D721Med (cell line): ENCODE measurements at regions not wholly inside any gene's neighbourhood (a gene's known extent, or its start where the extent isn't known, plus 50 kb on each side); places are given as distances from the start of the nearest gene placed in this dataset.

Source experiments
- DNase-seq: peaks from one replicate; pipeline ENCODE4 v3.0.0; 2011; ENCODE audit warnings: low spot score; ENCODE audit not compliant: insufficient read length
- FAIRE-seq: peaks from 2 replicates; lab custom pipeline; 2011; peaks lifted over from hg19 to GRCh38; lab: Jason Lieb, UNC
- CTCF ChIP-seq: IDR thresholded peaks from 2 replicates; pipeline ENCODE4 v1.5.1; 2012; ENCODE audit warnings: mild to moderate bottlenecking, control low read depth; ENCODE audit not compliant: insufficient read depth; ENCODE audit errors: missing control alignments

GRCh38 chr6:101224751-101225150 is 168.8 kb upstream of the GRIK2 start:
- DNase-seq (no peak), FAIRE-seq (no peak)
- TF ChIP-seq CTCF = no peak

DNA sequence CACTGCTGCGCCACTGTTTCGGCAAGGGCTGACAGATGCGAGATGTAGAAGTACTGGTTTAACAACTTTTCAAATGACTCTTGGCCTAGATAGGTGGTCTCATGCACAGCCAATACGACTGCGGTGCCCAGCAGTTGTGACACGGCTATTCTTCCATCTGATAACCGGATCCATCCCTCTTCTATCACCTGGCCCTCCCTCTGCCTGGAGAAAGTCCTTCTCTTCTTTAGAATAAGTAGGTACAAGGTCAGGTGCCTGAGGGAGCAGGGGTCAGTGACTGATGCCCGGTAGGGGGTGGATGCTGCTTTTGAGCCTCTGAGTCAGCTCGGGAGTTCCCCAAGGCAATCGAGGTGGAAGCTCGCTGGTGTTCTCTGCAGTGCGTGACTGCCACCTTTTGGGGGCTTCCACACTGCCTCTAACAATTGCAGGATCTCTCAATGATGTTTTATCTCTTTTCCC is 166.8 kb upstream of the GRIK2 start:
- DNase-seq (no peak), FAIRE-seq (no peak)
- TF ChIP-seq CTCF = peak; percentile 37

DNA sequence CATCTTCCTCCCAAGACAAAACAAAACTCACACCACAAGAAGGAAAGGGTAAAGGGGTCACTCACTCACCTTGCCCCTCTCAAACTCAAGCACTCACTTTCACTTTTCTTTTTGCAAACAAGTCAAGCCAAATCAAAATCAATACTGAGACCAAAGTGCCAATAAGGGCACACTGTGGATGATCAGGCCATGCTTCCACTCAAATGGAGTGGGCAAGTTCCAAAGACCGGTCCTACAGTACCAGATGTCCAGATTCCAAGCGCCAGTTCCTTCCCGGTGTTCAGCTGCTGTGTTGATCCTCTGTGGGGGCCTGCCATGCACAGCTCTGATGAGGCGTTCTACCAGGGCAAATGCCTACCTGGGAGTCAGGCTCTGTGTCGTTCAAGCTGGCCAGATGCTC is 162.6 kb upstream of the GRIK2 start:
- TF ChIP-seq CTCF = no peak
- FAIRE-seq (no peak), DNase-seq (no peak)

- DNase-seq (no peak), FAIRE-seq (no peak)
- TF ChIP-seq CTCF = no peak
These were observed 161.8 kb upstream of the GRIK2 start for GRCh38 chr6:101231606-101232235.

- DNase-seq (no peak), FAIRE-seq (no peak)
- TF ChIP-seq CTCF = no peak
These were observed 160.5 kb upstream of the GRIK2 start for GRCh38 chr6:101232961-101233360.

- TF ChIP-seq CTCF = no peak
These were observed 156.8 kb upstream of the GRIK2 start for GRCh38 chr6:101236709-101237108.

DNA sequence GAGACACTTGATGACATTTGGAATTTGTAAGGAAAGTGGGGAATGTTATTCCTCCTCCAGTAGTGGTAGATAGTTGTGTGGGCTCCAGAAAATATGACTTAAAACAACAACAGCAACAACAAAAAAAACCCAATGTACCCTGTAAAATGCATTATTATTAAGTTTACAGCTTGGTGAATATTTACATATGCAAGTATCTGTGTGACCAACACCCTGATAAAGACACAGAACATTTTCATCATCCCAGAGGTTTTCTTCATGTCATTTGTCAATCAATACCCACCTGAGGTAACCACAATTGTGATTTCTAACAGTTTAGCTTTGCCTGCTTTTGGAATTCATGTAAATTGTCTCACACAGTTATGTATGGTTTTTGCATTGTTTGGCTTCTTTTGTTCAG is 152.1 kb upstream of the GRIK2 start:
- no peak for DNase-seq
- FAIRE-seq = no peak
- no peak for TF ChIP-seq CTCF

More at GRCh38 chr6:101236709-101237108, 156.8 kb upstream of the GRIK2 start:
- DNase-seq (no peak), FAIRE-seq (no peak)
